Mucosa of descending colon (tissue), 3 donors: ENCODE measurements at regions not wholly inside any gene's neighbourhood (a gene's known extent, or its start where the extent isn't known, plus 50 kb on each side); places are given as distances from the start of the nearest gene placed in this dataset.

ENCODE experiments used
- ATAC-seq: fragments of 200-7000 bp; cut with Tn5 transposase; one replicate; pipeline ENCODE4 v1.9.1; 2020; ENCODE audit warnings: mild to moderate bottlenecking, moderate library complexity
- DNase-seq, 3 donors: peaks; one replicate each; pipeline ENCODE4 v3.0.0-alpha.2; 2020
- H3K36me3 ChIP-seq: fragments of 200-600 bp; one replicate; pipeline ENCODE4 v1.8.0; 2021; ENCODE audit warnings: low read depth, mild to moderate bottlenecking
- H3K4me1 ChIP-seq: fragments of 200-600 bp; one replicate; pipeline ENCODE4 v1.8.0; 2021; ENCODE audit warnings: low read depth, mild to moderate bottlenecking
- H3K4me3 ChIP-seq: fragments of 200-600 bp; one replicate; pipeline ENCODE4 v1.8.0; 2021; ENCODE audit warnings: mild to moderate bottlenecking
- H3K9me3 ChIP-seq: fragments of 200-600 bp; one replicate; pipeline ENCODE4 v1.8.0; 2021; ENCODE audit warnings: mild to moderate bottlenecking
- CTCF ChIP-seq: fragments of 200-600 bp; IDR thresholded peaks from one replicate; pipeline ENCODE4 v1.8.0; 2022; ENCODE audit warnings: antibody characterized with exemption, mild to moderate bottlenecking
- intact Hi-C, 2 donors: fragments of 100-400 bp; cut with DNase I in 1 of 2; cut with micrococcal nuclease in 1 of 2; formaldehyde crosslinking; loops; one replicate each; pipeline versions ENCODE4 v1.11.0 to v1.11.1; 2022; cut with DNase I, micrococcal nuclease
- donor health status: DM: no; HTN: no; CAD: no; lungs with moderate emphysema.
- donor health status: DM: no; HTN: no; CAD: no.
- donor health status: DM: no; HTN: yes; CAD: no.

- no peak overlapping the region for H3K4me3 ChIP-seq
- intact Hi-C loops, result no loop called here
- H3K9me3 ChIP-seq, result no peaks in the 10 kb centered on the region
- no peaks in the 10 kb centered on the region for H3K36me3 ChIP-seq
- DNase-seq, result peak in 2 of 3 donors; percentile 9 to 46
- no peak for TF ChIP-seq CTCF
- peak; percentile 56 for ATAC-seq
- H3K4me1 ChIP-seq, result no peaks in the 10 kb centered on the region
Observed at GRCh38 chr10:42951486-42952251, 125.2 kb upstream of the RET start.

GRCh38 chr10:42952349-42952748, 124.5 kb upstream of the RET start:
- intact Hi-C loops, result no loop called here
- DNase-seq (peak; percentile 31 to 54 (median 54)), ATAC-seq (peak; percentile 78)
- Histone ChIP-seq H3K9me3 (no peaks in the 10 kb centered on the region), H3K4me1 (no peaks in the 10 kb centered on the region), H3K36me3 (no peaks in the 10 kb centered on the region), H3K4me3 (no peak overlapping the region)
- no peak for TF ChIP-seq CTCF

- Histone ChIP-seq H3K4me1 (no peaks in the 10 kb centered on the region), H3K4me3 (no peak overlapping the region), H3K36me3 (no peaks in the 10 kb centered on the region), H3K9me3 (no peaks in the 10 kb centered on the region)
- ATAC-seq, result no peak
- peak in 2 of 3 donors; percentile 8 to 33 for DNase-seq
- intact Hi-C loops, result no loop called here
- TF ChIP-seq CTCF, result no peak
Observed at GRCh38 chr10:42952931-42953683, 123.8 kb upstream of the RET start.

- no peak overlapping the region for H3K4me3 ChIP-seq
- intact Hi-C loops, result no loop called here
- H3K36me3 ChIP-seq, result no peaks in the 10 kb centered on the region
- ATAC-seq (no peak), DNase-seq (peak in 2 of 3 donors; percentile 7 to 22)
- no peaks in the 10 kb centered on the region for H3K4me1 ChIP-seq
- H3K9me3 ChIP-seq, result no peaks in the 10 kb centered on the region
- TF ChIP-seq CTCF, result no peak
Observed at GRCh38 chr10:42953684-42954674, 122.9 kb upstream of the RET start.

- peak in 2 of 3 donors; percentile 11 to 16 for DNase-seq
- no peak for TF ChIP-seq CTCF
- Histone ChIP-seq H3K4me3 (no peak overlapping the region), H3K36me3 (no peaks in the 10 kb centered on the region), H3K4me1 (no peaks in the 10 kb centered on the region), H3K9me3 (no peaks in the 10 kb centered on the region)
- intact Hi-C loops, result no loop called here
- no peak for ATAC-seq
Observed at GRCh38 chr10:42954766-42955492, 121.9 kb upstream of the RET start.
